HL-60 (cell line): ENCODE measurements at regions not wholly inside any gene's neighbourhood (a gene's known extent, or its start where the extent isn't known, plus 50 kb on each side); places are given as distances from the start of the nearest gene placed in this dataset.

Experiments
- DNase-seq, 2 experiments: peaks; one replicate each; pipeline ENCODE4 v3.0.0-alpha.2; 2010 to 2020; ENCODE audit warnings: low read depth in 1 of 2, low spot score in 1 of 2
- H3K27ac ChIP-seq: fragments of 250-450 bp; sonication (Bioruptor Pico); replicated peaks from 2 replicates; pipeline ENCODE4 v1.5.1; 2020; ENCODE audit warnings: mild to moderate bottlenecking, moderate library complexity
- H3K27me3 ChIP-seq: fragments of 250-450 bp; sonication (Bioruptor Pico); 2 replicates; pipeline ENCODE4 v1.5.1; 2021; ENCODE audit warnings: mild to moderate bottlenecking, moderate library complexity; ENCODE audit not compliant: insufficient read depth, poor library complexity, severe bottlenecking
- H3K4me3 ChIP-seq: replicated peaks from 2 replicates; pipeline ENCODE4 v1.5.1; 2011; ENCODE audit warnings: mild to moderate bottlenecking, control low read depth, low read length; ENCODE audit not compliant: insufficient read depth
- GABPA ChIP-seq: IDR thresholded peaks from 2 replicates; pipeline ENCODE4 v1.6.1; 2012; ENCODE audit warnings: low read depth
- POLR2AphosphoS5 ChIP-seq: IDR thresholded peaks from 2 replicates; pipeline ENCODE4 v1.6.1; 2012; ENCODE audit warnings: low read depth
- SPI1 ChIP-seq: IDR thresholded peaks from 2 replicates; pipeline ENCODE4 v1.6.1; 2012; ENCODE audit warnings: low read depth, mild to moderate bottlenecking, borderline replicate concordance
- TF ChIP-seq, protein P1 (sequence below): IDR thresholded peaks from one replicate; pipeline ENCODE4 v1.5.1; 2011; ENCODE audit warnings: low read length, control low read depth, inconsistent platforms; ENCODE audit not compliant: insufficient read depth
- TF ChIP-seq, protein P2 (sequence below): IDR thresholded peaks from 2 replicates; pipeline ENCODE4 v1.6.1; 2012; ENCODE audit warnings: low read depth; ENCODE audit not compliant: insufficient replicate concordance

DNA sequence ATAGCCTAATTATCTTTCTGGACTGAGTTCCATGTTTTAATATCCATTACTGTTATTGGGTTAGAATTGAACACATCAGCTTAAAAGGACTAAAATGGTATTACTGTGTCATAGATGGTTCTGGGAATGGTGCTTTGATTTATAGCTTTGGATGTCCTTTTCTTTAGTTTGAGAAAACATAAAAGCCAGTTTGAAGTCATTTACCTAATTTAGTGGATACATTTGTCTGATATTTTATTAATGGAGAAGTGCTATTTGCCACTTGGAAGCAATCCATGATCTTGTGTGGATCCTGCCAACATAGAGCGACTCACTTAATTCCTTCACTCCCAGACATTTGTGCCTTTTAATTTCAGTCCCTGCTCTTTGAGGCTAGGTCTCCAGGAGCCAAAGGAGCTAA lies 212.4 kb upstream of the PACRGL start:
- Histone ChIP-seq H3K27me3 (no peaks in the 10 kb centered on the region), H3K27ac (no peak overlapping the region), H3K4me3 (no peak overlapping the region)
- no peak for DNase-seq
- TF ChIP-seq, protein P1, sequence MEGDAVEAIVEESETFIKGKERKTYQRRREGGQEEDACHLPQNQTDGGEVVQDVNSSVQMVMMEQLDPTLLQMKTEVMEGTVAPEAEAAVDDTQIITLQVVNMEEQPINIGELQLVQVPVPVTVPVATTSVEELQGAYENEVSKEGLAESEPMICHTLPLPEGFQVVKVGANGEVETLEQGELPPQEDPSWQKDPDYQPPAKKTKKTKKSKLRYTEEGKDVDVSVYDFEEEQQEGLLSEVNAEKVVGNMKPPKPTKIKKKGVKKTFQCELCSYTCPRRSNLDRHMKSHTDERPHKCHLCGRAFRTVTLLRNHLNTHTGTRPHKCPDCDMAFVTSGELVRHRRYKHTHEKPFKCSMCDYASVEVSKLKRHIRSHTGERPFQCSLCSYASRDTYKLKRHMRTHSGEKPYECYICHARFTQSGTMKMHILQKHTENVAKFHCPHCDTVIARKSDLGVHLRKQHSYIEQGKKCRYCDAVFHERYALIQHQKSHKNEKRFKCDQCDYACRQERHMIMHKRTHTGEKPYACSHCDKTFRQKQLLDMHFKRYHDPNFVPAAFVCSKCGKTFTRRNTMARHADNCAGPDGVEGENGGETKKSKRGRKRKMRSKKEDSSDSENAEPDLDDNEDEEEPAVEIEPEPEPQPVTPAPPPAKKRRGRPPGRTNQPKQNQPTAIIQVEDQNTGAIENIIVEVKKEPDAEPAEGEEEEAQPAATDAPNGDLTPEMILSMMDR: no peak
- TF ChIP-seq, protein P2, sequence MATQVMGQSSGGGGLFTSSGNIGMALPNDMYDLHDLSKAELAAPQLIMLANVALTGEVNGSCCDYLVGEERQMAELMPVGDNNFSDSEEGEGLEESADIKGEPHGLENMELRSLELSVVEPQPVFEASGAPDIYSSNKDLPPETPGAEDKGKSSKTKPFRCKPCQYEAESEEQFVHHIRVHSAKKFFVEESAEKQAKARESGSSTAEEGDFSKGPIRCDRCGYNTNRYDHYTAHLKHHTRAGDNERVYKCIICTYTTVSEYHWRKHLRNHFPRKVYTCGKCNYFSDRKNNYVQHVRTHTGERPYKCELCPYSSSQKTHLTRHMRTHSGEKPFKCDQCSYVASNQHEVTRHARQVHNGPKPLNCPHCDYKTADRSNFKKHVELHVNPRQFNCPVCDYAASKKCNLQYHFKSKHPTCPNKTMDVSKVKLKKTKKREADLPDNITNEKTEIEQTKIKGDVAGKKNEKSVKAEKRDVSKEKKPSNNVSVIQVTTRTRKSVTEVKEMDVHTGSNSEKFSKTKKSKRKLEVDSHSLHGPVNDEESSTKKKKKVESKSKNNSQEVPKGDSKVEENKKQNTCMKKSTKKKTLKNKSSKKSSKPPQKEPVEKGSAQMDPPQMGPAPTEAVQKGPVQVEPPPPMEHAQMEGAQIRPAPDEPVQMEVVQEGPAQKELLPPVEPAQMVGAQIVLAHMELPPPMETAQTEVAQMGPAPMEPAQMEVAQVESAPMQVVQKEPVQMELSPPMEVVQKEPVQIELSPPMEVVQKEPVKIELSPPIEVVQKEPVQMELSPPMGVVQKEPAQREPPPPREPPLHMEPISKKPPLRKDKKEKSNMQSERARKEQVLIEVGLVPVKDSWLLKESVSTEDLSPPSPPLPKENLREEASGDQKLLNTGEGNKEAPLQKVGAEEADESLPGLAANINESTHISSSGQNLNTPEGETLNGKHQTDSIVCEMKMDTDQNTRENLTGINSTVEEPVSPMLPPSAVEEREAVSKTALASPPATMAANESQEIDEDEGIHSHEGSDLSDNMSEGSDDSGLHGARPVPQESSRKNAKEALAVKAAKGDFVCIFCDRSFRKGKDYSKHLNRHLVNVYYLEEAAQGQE: no peak
- TF ChIP-seq POLR2AphosphoS5 (no peak), GABPA (no peak), SPI1 (no peak)

DNA sequence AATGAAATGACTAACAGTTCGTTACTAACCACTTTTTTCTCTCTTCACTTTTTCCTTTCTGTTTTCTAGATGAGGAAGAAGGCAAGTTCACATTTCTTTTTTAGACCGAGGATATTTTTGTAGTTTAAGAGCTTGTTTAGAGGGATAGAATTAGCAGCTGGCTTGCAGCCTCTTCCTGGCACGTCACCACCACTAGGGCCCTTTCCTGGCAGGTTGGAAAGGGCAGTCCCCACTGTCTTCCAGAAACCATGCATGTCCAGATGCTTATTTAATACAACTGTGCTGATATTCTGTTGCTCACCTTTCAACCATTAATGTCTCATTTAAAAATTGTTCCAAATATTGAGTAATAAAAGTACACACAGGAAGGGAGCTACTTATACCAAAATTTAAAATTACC lies 209.5 kb upstream of the PACRGL start:
- no peak overlapping the region for H3K27ac ChIP-seq
- no peak overlapping the region for H3K4me3 ChIP-seq
- H3K27me3 ChIP-seq: no peaks in the 10 kb centered on the region
- TF ChIP-seq SPI1 (no peak), GABPA (no peak), POLR2AphosphoS5 (no peak)
- TF ChIP-seq, protein P2: no peak
- TF ChIP-seq, protein P1: no peak
- no peak for DNase-seq

DNA sequence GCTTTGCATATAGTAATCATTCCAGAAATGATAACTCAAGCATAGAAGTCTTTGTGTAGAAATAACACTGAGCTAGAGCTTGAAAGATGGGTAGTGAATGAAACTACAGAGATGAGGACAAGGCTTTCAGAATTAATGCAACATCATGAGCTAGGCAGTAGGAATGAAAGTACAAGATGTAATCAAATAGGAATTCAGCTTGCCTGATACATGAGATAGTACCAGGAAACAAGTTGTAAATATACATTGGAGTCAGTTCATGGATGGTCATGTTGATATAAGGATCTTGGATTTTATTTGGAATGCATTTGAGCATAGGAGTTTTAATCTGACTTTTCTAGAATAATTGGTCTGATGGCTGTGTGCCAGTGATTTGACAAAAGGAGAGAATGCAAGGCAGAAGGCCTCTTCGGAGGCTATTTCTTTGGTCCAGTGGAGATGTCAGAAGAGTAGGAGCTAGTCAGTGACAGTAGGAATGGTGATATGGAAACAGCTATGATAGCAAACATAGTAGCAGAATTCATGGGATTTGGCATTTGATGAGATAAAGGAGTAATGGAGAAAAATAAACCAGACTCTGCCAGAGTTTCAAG lies 206.4 kb upstream of the PACRGL start:
- no peak overlapping the region for H3K4me3 ChIP-seq
- no peak overlapping the region for H3K27ac ChIP-seq
- TF ChIP-seq POLR2AphosphoS5 (no peak), GABPA (no peak), SPI1 (no peak)
- TF ChIP-seq, protein P1: no peak
- TF ChIP-seq, protein P2: no peak
- no peak for DNase-seq
- H3K27me3 ChIP-seq: no peaks in the 10 kb centered on the region
